Esophagus muscularis mucosa (tissue), 4 donors: ENCODE measurements at regions not wholly inside any gene's neighbourhood (a gene's known extent, or its start where the extent isn't known, plus 50 kb on each side); places are given as distances from the start of the nearest gene placed in this dataset.

Source experiments
- DNase-seq: peaks from one replicate; pipeline ENCODE4 v3.0.0-alpha.2; 2017; ENCODE audit errors: extremely low spot score
- H3K27ac ChIP-seq, 4 donors: fragments of 200-600 bp; sonication (generic); replicated peaks in 1 of 4; 1 replicate in 3 of 4; 2 replicates in 1 of 4; pipeline ENCODE4 v1.5.1; 2016 to 2019; ENCODE audit warnings: mild to moderate bottlenecking in 1 of 4
- H3K27me3 ChIP-seq, 4 donors: fragments of 200-600 bp; sonication (generic); one replicate each; pipeline versions ENCODE4 v1.5.1 to v1.6.0; 2016 to 2019
- H3K36me3 ChIP-seq, 4 donors: fragments of 200-600 bp; sonication (generic); one replicate each; pipeline ENCODE4 v1.5.1; 2016 to 2019
- H3K4me1 ChIP-seq, 4 donors: fragments of 200-600 bp; sonication (generic); one replicate each; pipeline ENCODE4 v1.5.1; 2016 to 2019
- H3K4me3 ChIP-seq, 4 donors: fragments of 200-600 bp; sonication (generic); 1 replicate in 2 of 4; 2 replicates in 2 of 4; pipeline ENCODE4 v1.5.1; 2016 to 2019; ENCODE audit warnings: mild to moderate bottlenecking in 4 of 4, moderate library complexity in 1 of 4
- H3K9me3 ChIP-seq, 4 donors: fragments of 200-600 bp; sonication (generic); 1 replicate in 3 of 4; 2 replicates in 1 of 4; pipeline ENCODE4 v1.5.1; 2016 to 2019
- EP300 ChIP-seq: sonication (generic); formaldehyde crosslinking; IDR thresholded peaks from one replicate; pipeline ENCODE4 v1.6.1; 2017; ENCODE audit warnings: antibody characterized with exemption
- POLR2A ChIP-seq: fragments of 450-650 bp; IDR thresholded peaks from one replicate; pipeline ENCODE4 v1.6.1; 2017; ENCODE audit warnings: antibody characterized with exemption, moderate library complexity, mild to moderate bottlenecking, low read depth
- POLR2AphosphoS5 ChIP-seq, 2 donors: sonication (generic); formaldehyde crosslinking; IDR thresholded peaks; one replicate each; pipeline ENCODE4 v1.6.1; 2017; ENCODE audit warnings: antibody characterized with exemption in 2 of 2
- WGBS: methylation state at CpG from one replicate; pipeline ENCODE4 v1.1.5; 2018; 5-methylcytosine and 5-hydroxymethylcytosine counted together
- intact Hi-C: fragments of 100-400 bp; cut with DNase I; formaldehyde crosslinking; loops from one replicate; pipeline ENCODE4 v1.15.1; 2023
- TF ChIP-seq, protein P1 (sequence below), 3 experiments: fragments of 200-600 bp in 2 of 3; fragments of 450-650 bp in 1 of 3; sonication (generic) in 2 of 3; IDR thresholded peaks; one replicate each; pipeline ENCODE4 v1.5.1; 2017 to 2019; ENCODE audit warnings: antibody characterized with exemption in 3 of 3, mild to moderate bottlenecking in 2 of 3, moderate library complexity in 1 of 3

DNA sequence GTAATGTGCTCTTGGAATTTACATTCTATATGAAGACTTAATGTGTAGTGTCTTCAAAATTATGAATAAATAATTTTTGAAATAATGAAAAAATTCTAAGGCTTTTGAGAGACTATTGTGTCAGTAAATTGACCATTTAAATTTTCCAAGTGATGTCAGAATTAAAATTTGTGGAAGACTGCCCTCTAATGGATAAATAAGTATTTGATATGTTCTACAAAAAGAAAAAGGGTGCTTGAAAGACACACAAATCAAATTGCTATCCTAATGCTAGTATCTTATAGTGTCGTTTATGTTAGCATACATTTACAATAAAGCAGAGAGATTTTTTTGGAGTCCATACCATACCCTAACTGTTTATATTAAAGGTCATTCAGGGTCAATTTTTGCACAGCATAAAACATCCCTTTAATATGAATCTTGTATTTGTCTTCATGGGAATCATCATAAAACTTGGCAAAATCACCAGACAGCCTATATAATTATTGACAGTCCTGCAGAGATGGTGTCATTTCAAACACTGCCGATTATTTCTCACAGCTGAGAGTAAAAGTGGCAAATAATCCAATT is 120.8 kb upstream of the SLC27A6 start:
- Histone ChIP-seq H3K27ac (no peak overlapping the region), H3K9me3 (peaks cover 0 to 8% (median 4%) of the 10 kb centered on the region in 4 donors), H3K36me3 (no peaks in the 10 kb centered on the region), H3K27me3 (no peaks in the 10 kb centered on the region), H3K4me3 (no peak overlapping the region), H3K4me1 (no peaks in the 10 kb centered on the region)
- WGBS = 30% methylated on average over 2 of the region's 2 CpGs
- no peak for TF ChIP-seq EP300
- TF ChIP-seq, protein P1, sequence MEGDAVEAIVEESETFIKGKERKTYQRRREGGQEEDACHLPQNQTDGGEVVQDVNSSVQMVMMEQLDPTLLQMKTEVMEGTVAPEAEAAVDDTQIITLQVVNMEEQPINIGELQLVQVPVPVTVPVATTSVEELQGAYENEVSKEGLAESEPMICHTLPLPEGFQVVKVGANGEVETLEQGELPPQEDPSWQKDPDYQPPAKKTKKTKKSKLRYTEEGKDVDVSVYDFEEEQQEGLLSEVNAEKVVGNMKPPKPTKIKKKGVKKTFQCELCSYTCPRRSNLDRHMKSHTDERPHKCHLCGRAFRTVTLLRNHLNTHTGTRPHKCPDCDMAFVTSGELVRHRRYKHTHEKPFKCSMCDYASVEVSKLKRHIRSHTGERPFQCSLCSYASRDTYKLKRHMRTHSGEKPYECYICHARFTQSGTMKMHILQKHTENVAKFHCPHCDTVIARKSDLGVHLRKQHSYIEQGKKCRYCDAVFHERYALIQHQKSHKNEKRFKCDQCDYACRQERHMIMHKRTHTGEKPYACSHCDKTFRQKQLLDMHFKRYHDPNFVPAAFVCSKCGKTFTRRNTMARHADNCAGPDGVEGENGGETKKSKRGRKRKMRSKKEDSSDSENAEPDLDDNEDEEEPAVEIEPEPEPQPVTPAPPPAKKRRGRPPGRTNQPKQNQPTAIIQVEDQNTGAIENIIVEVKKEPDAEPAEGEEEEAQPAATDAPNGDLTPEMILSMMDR (IDR thresholded peaks at IDR 0.05) = peak; percentile 39 to 47 (median 43)
- TF ChIP-seq POLR2AphosphoS5 (IDR thresholded peaks at IDR 0.05) = no peak
- intact Hi-C loops = loop anchor here (5.0 to 10.0 kb wide), 3 partner anchors 170 to 632 kb away; partner anchors contain the start of gene FBN2
- no peak for DNase-seq

DNA sequence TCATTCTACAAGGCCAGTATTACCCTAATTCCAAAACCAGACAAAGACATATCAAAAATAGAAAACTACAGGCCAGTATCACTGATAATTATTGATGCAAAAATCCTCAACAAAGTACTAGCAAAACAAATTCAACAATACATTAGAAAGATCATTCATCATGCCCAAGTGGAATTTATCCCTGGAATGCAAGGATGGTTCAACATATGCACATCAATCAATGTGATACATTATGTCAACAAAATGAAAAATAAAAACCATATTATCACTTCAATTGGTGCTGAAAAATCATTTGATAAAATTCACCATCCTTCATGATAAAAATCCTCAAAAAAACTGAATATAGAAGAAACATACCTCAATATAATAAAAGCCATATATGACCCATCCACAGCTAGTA is 115.2 kb upstream of the SLC27A6 start:
- no peak for DNase-seq
- Histone ChIP-seq H3K4me1 (no peaks in the 10 kb centered on the region), H3K36me3 (no peaks in the 10 kb centered on the region), H3K4me3 (no peak overlapping the region), H3K9me3 (peaks cover 0 to 27% (median 9%) of the 10 kb centered on the region in 4 donors), H3K27me3 (no peaks in the 10 kb centered on the region), H3K27ac (no peak overlapping the region)
- TF ChIP-seq EP300 = no peak
- TF ChIP-seq POLR2A = no peak
- TF ChIP-seq, protein P1 (IDR thresholded peaks at IDR 0.05) = no peak
- TF ChIP-seq POLR2AphosphoS5 (IDR thresholded peaks at IDR 0.05) = no peak
- intact Hi-C loops = no loop called here

DNA sequence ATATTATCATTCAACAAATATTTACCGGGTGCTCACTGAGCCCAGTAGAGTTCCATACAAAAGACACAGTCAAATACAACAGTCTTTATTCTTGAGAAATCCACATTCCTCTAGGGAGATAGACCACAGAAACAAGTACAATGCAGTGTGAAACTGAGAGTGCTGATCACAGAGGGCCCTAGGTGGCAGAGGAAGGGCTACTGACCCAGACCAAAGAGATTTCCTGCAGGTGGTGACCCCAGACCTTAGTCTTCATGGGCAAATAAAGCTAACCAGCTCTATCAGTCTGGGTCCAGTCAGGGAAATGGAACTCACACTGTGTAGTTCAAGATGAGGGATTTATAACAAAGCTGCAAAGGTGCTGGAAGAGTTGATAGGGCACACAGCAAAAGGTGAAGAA is 110.4 kb upstream of the SLC27A6 start:
- 85% methylated on average over 1 of the region's 1 CpG for WGBS
- no peaks in the 10 kb centered on the region for H3K27me3 ChIP-seq
- no peaks in the 10 kb centered on the region for H3K36me3 ChIP-seq
- peaks cover 0 to 17% (median 11%) of the 10 kb centered on the region in 4 donors for H3K4me1 ChIP-seq
- DNase-seq = no peak
- no peak overlapping the region for H3K27ac ChIP-seq
- intact Hi-C loops = no loop called here
- peaks cover 0 to 14% (median 3%) of the 10 kb centered on the region in 4 donors for H3K9me3 ChIP-seq
- no peak overlapping the region for H3K4me3 ChIP-seq
- TF ChIP-seq EP300 = no peak
- TF ChIP-seq, protein P1 (IDR thresholded peaks at IDR 0.05) = no peak
- TF ChIP-seq POLR2A = no peak
- no peak for TF ChIP-seq POLR2AphosphoS5 (IDR thresholded peaks at IDR 0.05)

DNA sequence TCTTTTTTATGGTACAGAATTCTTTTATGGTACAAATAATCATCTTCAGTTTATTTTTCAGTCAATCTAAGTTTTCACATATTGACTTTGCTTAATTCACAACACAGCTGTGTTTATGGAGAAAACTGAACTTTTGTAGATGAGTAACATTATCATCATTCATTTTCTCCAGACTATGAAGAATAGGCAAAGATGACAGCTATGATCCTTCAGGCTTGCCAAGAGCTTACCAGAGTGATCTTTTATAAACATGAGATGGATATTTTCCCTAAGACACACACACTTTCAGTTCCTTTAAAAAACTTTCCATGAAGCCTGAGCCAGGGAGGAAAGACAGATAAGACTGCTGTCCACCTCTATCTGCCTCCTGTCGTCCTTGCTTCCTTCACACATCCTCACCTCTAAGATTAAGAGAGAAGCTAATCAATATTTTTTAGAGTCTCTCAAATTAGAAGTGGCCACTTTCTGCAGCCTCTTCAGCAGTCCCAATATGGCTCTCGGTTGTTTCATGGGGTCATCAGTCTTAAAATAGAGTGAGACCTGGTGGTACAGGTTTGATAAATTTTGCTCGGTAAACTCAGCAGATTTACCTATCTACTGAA is 108.1 kb upstream of the SLC27A6 start:
- H3K27ac ChIP-seq = peak overlapping the region in 1 of 4 donors; percentile 37

More for the DNA sequence above, 108.1 kb upstream of the SLC27A6 start:
- 38% methylated on average over 3 of the region's 3 CpGs for WGBS
- Histone ChIP-seq H3K4me3 (no peak overlapping the region), H3K4me1 (peaks cover 0 to 17% (median 11%) of the 10 kb centered on the region in 4 donors), H3K27me3 (no peaks in the 10 kb centered on the region), H3K36me3 (no peaks in the 10 kb centered on the region), H3K9me3 (peaks cover 0 to 4% (median 0%) of the 10 kb centered on the region in 4 donors)
- TF ChIP-seq POLR2AphosphoS5 (IDR thresholded peaks at IDR 0.05) (no peak), POLR2A (no peak), EP300 (no peak)
- TF ChIP-seq, protein P1 (IDR thresholded peaks at IDR 0.05) = no peak
- DNase-seq = no peak
- intact Hi-C loops = no loop called here
